ENCODE measurements at regions not wholly inside any gene's neighbourhood (a gene's known extent, or its start where the extent isn't known, plus 50 kb on each side); places are given as distances from the start of the nearest gene placed in this dataset.

DNA sequence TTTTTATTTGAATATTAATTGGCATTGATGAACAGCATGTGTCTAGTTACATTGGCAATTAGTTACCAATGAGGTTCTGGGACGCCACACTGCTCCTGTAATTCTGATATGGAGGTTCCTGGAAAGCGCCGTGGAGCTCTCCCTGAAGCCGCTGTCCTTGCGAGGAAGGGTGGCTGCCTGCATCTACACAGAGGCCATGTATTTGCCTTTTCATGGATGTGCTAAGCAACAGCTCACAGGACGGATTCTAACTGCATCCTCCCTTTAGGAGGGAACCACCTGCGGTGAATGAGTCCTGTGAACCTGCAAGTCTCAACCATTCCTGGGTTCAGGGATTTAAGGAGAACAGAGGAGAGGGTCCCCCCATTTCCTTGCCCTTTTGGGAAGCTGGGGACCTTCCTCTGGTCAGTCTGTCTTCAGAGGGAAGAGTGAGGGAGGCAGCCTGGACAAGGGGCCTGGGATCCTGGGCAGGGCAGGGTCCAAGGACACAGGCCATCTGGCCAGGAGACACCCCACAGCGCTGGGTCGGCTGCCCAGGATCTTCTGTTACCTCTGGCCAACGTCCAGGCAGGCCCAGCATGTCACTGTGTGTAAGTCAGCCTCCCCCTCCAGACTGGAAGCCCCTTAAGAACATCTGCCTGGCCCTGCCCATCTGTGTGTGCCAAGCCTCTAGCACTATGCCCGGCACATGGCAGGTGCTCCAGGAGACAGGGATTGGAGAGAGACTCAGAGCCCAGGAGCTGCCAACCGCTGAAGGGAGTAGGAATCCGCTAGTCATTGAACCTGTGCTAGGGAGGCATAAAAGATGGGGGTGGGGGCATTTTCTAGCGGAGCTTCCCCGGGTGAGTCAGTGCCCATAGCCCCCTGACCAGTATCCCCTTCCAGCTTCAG lies 314.1 kb upstream of the TNRC6C start:
- Histone ChIP-seq H3K4me3 (ENCODE audit: low read length) (no peak overlapping the region), H3K9me3 (ENCODE audit: control insufficient read depth, low read length) (peaks cover 18% of the 10 kb centered on the region)

DNA sequence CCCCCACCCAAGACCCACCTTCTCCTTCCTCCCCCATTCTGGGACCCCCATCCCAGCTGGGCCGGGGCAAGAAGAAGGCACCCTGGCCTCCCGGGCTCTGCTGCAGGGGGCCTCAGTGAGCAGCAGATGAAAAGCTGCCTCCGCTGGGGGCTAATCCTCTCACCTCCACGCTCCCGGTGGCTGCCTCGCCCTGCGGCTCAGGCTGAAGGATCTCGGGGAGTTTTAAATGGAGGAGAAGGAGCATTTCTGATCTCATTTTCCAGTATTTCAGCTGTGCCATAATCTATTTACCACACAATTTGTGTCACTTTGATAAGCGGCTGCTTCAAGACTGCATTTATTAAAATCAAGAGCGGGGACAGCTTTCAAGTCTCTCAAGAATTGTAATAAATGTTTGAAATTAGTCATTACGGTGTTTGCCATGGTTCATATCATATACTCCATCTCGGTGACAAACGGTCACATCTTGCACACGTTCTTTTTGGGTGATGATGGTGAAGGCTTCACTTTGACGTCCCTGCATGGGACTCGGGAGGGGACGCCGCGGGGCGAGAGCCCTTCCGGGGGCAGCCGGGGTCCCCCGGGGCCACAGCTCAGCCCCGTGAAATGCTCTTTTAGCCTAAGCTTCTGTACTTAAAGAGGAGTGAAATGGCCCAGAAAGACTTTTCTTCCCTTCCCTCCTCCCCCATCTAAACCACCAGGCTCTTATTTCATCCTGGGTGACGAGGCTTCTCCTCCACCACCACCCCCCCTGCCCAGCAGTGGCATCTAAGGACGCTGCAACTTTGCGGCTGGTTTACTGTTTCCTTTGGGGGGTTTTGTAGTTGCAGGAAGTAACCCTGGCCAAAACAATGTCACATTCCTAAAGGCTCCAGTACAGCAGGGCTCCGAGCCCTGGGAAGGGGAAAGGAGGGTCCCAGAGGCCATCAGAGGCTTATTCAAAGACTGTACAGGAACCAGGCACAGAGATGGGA lies 313.1 kb upstream of the TNRC6C start:
- Histone ChIP-seq H3K4me1 (ENCODE audit: control insufficient read depth, insufficient read depth, low read length) (no peaks in the 10 kb centered on the region), H3K36me3 (ENCODE audit: control insufficient read depth, insufficient read depth, low read length, severe bottlenecking) (no peaks in the 10 kb centered on the region), H3K9ac (ENCODE audit: low read length) (no peak overlapping the region), H3K27me3 (replicated peaks; ENCODE audit: control insufficient read depth, insufficient read depth, low read length) (peaks cover 28% of the 10 kb centered on the region), H3K9me3 (ENCODE audit: control insufficient read depth, low read length) (peaks cover 18% of the 10 kb centered on the region), H3K4me3 (ENCODE audit: low read length) (no peak overlapping the region)
- DNase-seq (ENCODE audit: low read depth), result peak; percentile 6

More for the DNA sequence above, 314.1 kb upstream of the TNRC6C start:
- Histone ChIP-seq H3K27me3 (replicated peaks; ENCODE audit: control insufficient read depth, insufficient read depth, low read length) (peaks cover 31% of the 10 kb centered on the region), H3K9ac (ENCODE audit: low read length) (no peak overlapping the region), H3K4me1 (ENCODE audit: control insufficient read depth, insufficient read depth, low read length) (no peaks in the 10 kb centered on the region), H3K36me3 (ENCODE audit: control insufficient read depth, insufficient read depth, low read length, severe bottlenecking) (no peaks in the 10 kb centered on the region)
- no peak for DNase-seq (ENCODE audit: low read depth)

DNA sequence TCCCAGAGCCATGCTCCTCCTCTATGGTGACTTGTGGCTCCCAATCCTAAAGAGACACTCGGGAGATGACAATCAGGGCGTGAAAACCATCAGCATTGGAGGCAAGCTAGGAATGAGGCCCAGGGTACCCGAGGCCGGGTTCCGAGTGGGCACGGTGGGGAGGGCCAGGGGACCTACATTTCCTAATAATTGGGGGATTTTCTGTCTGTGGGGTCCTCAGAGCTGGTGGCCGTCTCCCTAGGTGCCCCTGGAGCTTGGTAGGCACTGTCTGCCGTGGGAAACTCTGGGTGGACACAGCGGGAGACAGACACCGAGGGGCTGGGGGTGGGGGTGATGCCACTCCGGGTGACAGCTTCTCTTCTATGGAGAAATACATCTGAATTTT lies 312.5 kb upstream of the TNRC6C start:
- Histone ChIP-seq H3K9me3 (ENCODE audit: control insufficient read depth, low read length) (peaks cover 24% of the 10 kb centered on the region), H3K4me3 (ENCODE audit: low read length) (no peak overlapping the region), H3K9ac (ENCODE audit: low read length) (no peak overlapping the region), H3K27me3 (replicated peaks; ENCODE audit: control insufficient read depth, insufficient read depth, low read length) (peaks cover 24% of the 10 kb centered on the region), H3K4me1 (ENCODE audit: control insufficient read depth, insufficient read depth, low read length) (no peaks in the 10 kb centered on the region), H3K36me3 (ENCODE audit: control insufficient read depth, insufficient read depth, low read length, severe bottlenecking) (no peaks in the 10 kb centered on the region)
- no peak for DNase-seq (ENCODE audit: low read depth)

DNA sequence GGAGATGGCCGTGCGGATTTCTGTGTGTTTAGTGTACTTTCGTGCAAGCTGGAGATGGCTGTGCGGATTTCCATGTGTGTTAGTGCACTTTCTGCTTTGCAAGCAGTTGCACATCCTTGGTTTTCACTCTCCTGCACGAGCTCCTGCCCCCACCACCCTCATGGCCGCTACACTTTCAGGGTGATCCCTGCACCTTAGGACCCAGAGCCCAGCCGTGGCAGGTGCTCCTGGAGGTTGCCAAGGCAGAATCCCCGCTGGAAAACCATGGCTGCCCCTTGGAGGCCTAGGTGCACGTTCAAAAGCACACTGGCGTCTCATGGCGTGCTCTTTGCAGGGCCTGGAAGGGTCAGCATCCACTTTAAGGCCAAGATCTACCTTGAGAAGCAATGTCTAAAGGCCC lies 311.0 kb upstream of the TNRC6C start:
- DNase-seq (ENCODE audit: low read depth), result no peak
- H3K9me3 ChIP-seq (ENCODE audit: control insufficient read depth, low read length), result peaks cover 29% of the 10 kb centered on the region
- H3K9ac ChIP-seq (ENCODE audit: low read length), result no peak overlapping the region
- no peak overlapping the region for H3K4me3 ChIP-seq (ENCODE audit: low read length)
- peaks cover 24% of the 10 kb centered on the region for H3K27me3 ChIP-seq (replicated peaks; ENCODE audit: control insufficient read depth, insufficient read depth, low read length)
- no peaks in the 10 kb centered on the region for H3K4me1 ChIP-seq (ENCODE audit: control insufficient read depth, insufficient read depth, low read length)
- H3K36me3 ChIP-seq (ENCODE audit: control insufficient read depth, insufficient read depth, low read length, severe bottlenecking), result no peaks in the 10 kb centered on the region

DNA sequence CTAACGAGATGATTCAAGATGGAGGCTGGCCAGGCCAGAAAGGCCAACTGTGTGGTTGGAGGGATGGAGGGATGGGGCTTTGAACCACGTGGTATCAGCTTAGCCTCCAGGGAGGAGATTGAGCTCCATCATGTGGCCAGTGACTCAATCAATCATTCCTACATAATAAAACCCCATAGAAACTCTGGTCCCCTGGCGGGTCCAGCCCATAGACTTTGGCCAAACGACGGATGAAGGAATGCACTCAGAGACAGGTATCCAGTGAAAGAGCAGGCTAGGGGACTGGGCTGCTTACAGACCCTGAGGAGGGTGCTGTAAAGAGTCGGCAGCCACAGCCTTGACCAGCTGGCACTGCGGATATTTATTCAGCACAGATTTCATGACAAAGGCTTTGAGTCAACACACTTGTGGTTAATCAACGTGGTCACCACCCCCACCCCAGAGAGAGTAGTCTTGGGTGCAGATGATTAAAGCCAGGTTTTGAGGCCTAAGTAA lies 308.7 kb upstream of the TNRC6C start:
- no peaks in the 10 kb centered on the region for H3K36me3 ChIP-seq (ENCODE audit: control insufficient read depth, insufficient read depth, low read length, severe bottlenecking)
- no peak for DNase-seq (ENCODE audit: low read depth)

DNA sequence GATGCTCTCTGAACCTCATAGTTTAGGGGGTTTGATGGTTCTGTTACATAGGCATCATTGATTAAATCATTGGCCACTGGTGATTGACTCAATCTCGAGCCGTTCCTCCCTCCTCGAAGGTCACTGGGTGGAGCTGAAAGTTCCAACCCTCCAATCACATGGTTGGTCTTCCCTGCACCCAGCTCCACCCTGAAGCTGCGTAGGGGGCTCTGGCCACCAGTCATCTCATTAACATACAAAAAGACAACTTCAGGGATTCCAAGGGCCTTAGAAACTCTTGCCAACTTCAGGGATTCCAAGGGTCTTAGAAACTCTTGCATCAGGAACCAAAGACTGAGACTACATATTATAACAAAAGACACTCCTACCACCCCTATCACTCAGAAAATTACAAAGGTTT lies 306.5 kb upstream of the TNRC6C start:
- Histone ChIP-seq H3K4me3 (ENCODE audit: low read length) (no peak overlapping the region), H3K4me1 (ENCODE audit: control insufficient read depth, insufficient read depth, low read length) (no peaks in the 10 kb centered on the region), H3K27me3 (replicated peaks; ENCODE audit: control insufficient read depth, insufficient read depth, low read length) (peaks cover 36% of the 10 kb centered on the region), H3K9me3 (ENCODE audit: control insufficient read depth, low read length) (peaks cover 29% of the 10 kb centered on the region), H3K36me3 (ENCODE audit: control insufficient read depth, insufficient read depth, low read length, severe bottlenecking) (no peaks in the 10 kb centered on the region), H3K9ac (ENCODE audit: low read length) (no peak overlapping the region)
- DNase-seq (ENCODE audit: low read depth), result no peak

More for the DNA sequence above, 308.7 kb upstream of the TNRC6C start:
- Histone ChIP-seq H3K4me1 (ENCODE audit: control insufficient read depth, insufficient read depth, low read length) (no peaks in the 10 kb centered on the region), H3K9me3 (ENCODE audit: control insufficient read depth, low read length) (peaks cover 29% of the 10 kb centered on the region), H3K9ac (ENCODE audit: low read length) (no peak overlapping the region), H3K27me3 (replicated peaks; ENCODE audit: control insufficient read depth, insufficient read depth, low read length) (peaks cover 23% of the 10 kb centered on the region), H3K4me3 (ENCODE audit: low read length) (no peak overlapping the region)

DNA sequence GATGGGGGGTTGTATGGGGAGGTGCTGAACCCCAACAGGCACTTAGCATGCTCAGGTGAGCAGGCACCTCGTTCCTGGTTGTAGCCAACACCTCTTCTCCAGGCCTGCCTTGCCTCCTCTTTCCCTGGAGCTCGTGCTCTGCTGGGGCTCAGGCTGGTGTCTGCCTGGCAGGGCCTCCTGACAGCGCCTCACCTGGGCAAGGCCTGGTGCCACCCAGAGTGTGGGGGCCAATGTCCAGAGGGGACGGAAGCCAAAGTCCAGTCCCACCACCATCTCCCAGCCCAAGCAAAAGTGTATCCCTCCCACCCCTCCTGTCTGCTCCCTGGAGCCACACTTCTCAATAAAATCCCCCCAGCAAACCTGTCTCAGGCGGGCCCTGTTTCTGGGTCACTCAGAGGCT lies 304.2 kb upstream of the TNRC6C start:
- H3K4me3 ChIP-seq (ENCODE audit: low read length), result no peak overlapping the region
- peaks cover 52% of the 10 kb centered on the region for H3K27me3 ChIP-seq (replicated peaks; ENCODE audit: control insufficient read depth, insufficient read depth, low read length)
- no peaks in the 10 kb centered on the region for H3K36me3 ChIP-seq (ENCODE audit: control insufficient read depth, insufficient read depth, low read length, severe bottlenecking)
- H3K9ac ChIP-seq (ENCODE audit: low read length), result no peak overlapping the region
- no peak for DNase-seq (ENCODE audit: low read depth)
- H3K4me1 ChIP-seq (ENCODE audit: control insufficient read depth, insufficient read depth, low read length), result no peaks in the 10 kb centered on the region
- peaks cover 22% of the 10 kb centered on the region for H3K9me3 ChIP-seq (ENCODE audit: control insufficient read depth, low read length)

DNA sequence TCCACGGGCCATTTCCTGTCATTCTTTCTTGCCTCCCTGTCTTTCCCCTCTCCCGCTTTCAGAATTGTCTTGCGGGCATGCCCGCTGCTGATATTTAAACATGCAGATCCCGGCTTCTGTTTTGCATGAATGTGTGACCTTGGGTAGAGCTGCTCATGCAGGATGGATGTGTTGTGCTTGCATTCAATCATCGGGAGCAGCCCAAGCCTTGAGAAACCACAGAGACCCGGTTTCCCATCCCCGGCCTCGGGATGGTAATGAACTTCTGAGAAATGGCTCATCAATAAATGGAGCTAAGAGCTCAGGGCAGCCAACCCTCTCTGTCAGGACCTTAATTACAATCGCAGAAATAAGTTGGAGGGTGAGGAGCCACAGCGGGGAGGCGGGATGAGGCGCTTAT lies 303.7 kb upstream of the TNRC6C start:
- H3K27me3 ChIP-seq (replicated peaks; ENCODE audit: control insufficient read depth, insufficient read depth, low read length), result peaks cover 52% of the 10 kb centered on the region
- H3K4me1 ChIP-seq (ENCODE audit: control insufficient read depth, insufficient read depth, low read length), result no peaks in the 10 kb centered on the region
- DNase-seq (ENCODE audit: low read depth), result no peak
- H3K9ac ChIP-seq (ENCODE audit: low read length), result no peak overlapping the region
- H3K9me3 ChIP-seq (ENCODE audit: control insufficient read depth, low read length), result peaks cover 21% of the 10 kb centered on the region
- H3K4me3 ChIP-seq (ENCODE audit: low read length), result no peak overlapping the region
- no peaks in the 10 kb centered on the region for H3K36me3 ChIP-seq (ENCODE audit: control insufficient read depth, insufficient read depth, low read length, severe bottlenecking)

DNA sequence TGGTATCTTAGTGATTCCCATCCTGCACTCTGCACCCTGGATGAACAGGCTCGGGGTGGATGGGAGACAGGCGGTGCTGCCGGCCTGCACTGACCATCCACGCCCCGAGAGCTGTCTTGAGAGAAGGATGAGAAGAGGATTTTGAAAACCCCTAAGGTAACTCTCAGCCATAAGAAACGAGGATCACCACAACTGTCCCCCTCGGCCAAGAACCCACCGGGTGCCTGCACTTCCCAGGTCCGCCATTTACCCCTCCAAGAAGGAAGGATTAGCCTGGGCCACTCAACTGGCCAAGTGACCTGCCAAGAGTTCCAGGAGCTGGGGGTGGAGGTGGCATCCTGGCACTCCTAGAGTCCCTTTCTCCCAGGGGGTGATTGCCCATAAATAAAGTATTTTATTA lies 302.4 kb upstream of the TNRC6C start:
- H3K9ac ChIP-seq (ENCODE audit: low read length), result no peak overlapping the region
- peaks cover 14% of the 10 kb centered on the region for H3K9me3 ChIP-seq (ENCODE audit: control insufficient read depth, low read length)
- H3K36me3 ChIP-seq (ENCODE audit: control insufficient read depth, insufficient read depth, low read length, severe bottlenecking), result no peaks in the 10 kb centered on the region
- H3K4me3 ChIP-seq (ENCODE audit: low read length), result no peak overlapping the region
- H3K27me3 ChIP-seq (replicated peaks; ENCODE audit: control insufficient read depth, insufficient read depth, low read length), result peaks cover 52% of the 10 kb centered on the region
- no peaks in the 10 kb centered on the region for H3K4me1 ChIP-seq (ENCODE audit: control insufficient read depth, insufficient read depth, low read length)
- DNase-seq (ENCODE audit: low read depth), result no peak

DNA sequence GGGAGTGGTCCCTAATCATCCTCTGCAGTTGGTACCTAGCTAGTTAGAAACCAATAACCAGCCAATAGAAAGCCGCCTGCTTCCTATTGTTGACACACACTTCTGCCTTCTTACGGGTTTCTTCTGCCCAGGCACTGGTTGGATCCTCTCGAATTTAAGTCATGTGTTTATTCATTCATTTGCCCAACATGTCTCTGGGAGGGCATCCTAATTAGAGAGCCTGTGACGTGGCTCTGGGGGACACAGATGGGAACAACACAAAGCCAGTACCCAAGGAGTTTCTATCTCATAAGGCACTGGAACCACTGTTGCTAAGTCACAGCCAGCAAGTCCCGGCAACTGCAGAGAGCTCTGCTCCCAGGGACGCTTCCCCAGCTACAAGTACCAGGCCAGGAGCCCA lies 300.7 kb upstream of the TNRC6C start:
- no peak overlapping the region for H3K4me3 ChIP-seq (ENCODE audit: low read length)
- no peaks in the 10 kb centered on the region for H3K4me1 ChIP-seq (ENCODE audit: control insufficient read depth, insufficient read depth, low read length)
- H3K9me3 ChIP-seq (ENCODE audit: control insufficient read depth, low read length), result peaks cover 12% of the 10 kb centered on the region
- H3K27me3 ChIP-seq (replicated peaks; ENCODE audit: control insufficient read depth, insufficient read depth, low read length), result peaks cover 58% of the 10 kb centered on the region
- no peak for DNase-seq (ENCODE audit: low read depth)
- no peaks in the 10 kb centered on the region for H3K36me3 ChIP-seq (ENCODE audit: control insufficient read depth, insufficient read depth, low read length, severe bottlenecking)
- no peak overlapping the region for H3K9ac ChIP-seq (ENCODE audit: low read length)

DNA sequence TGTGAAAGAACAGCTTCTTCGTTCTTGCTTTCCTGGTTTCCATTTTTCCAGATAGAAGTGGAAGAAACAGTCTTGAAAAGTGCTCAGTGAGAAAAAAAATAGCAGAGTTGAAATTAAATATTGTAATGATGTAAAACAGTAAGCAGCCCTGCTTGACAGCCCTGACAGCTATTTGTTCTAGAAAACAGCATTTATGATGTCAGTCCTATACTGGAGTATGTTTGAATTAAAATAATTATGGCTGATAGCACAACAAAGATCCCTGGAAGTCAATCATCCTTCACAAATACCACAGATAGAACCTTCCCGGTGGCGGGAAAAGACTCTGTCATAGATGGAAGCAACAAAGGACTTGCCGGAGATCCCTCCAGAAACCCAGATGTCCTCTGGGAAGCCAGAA lies 298.0 kb upstream of the TNRC6C start:
- no peak overlapping the region for H3K9ac ChIP-seq (ENCODE audit: low read length)
- no peak overlapping the region for H3K4me3 ChIP-seq (ENCODE audit: low read length)
- DNase-seq (ENCODE audit: low read depth), result no peak
- no peaks in the 10 kb centered on the region for H3K4me1 ChIP-seq (ENCODE audit: control insufficient read depth, insufficient read depth, low read length)
- H3K27me3 ChIP-seq (replicated peaks; ENCODE audit: control insufficient read depth, insufficient read depth, low read length), result peaks cover 37% of the 10 kb centered on the region
- H3K9me3 ChIP-seq (ENCODE audit: control insufficient read depth, low read length), result peaks cover 20% of the 10 kb centered on the region
- H3K36me3 ChIP-seq (ENCODE audit: control insufficient read depth, insufficient read depth, low read length, severe bottlenecking), result no peaks in the 10 kb centered on the region

All from adipocyte (in vitro differentiated cells).